Heart left ventricle (tissue), 16 donors: ENCODE measurements at regions not wholly inside any gene's neighbourhood (a gene's known extent, or its start where the extent isn't known, plus 50 kb on each side); places are given as distances from the start of the nearest gene placed in this dataset.
A peak's percentile ranks its signal among the peaks of the same experiment; 100 is the strongest.

Experiments
- ATAC-seq, 4 donors: fragments of 200-7000 bp; cut with Tn5 transposase; one replicate each; pipeline ENCODE4 v1.9.1; 2020 to 2022; ENCODE audit warnings: moderate library complexity in 4 of 4, mild to moderate bottlenecking in 3 of 4, moderate number of reproducible peaks in 1 of 4
- DNase-seq, 5 donors: peaks; one replicate each; pipeline ENCODE4 v3.0.0-alpha.2; 2020
- H3K27ac ChIP-seq, 12 donors: fragments of 200-600 bp; sonication (generic) in 4 of 12; one replicate each; pipeline versions ENCODE4 v1.5.0 to v1.8.0; 2016 to 2022; ENCODE audit warnings: mild to moderate bottlenecking in 2 of 12
- H3K27me3 ChIP-seq, 9 donors: fragments of 200-600 bp; sonication (generic) in 2 of 9; one replicate each; pipeline versions ENCODE4 v1.5.1 to v1.8.0; 2016 to 2022; ENCODE audit warnings: mild to moderate bottlenecking in 3 of 9
- H3K36me3 ChIP-seq, 9 donors: fragments of 200-600 bp; sonication (generic) in 2 of 9; one replicate each; pipeline versions ENCODE4 v1.5.0 to v1.8.0; 2018 to 2022; ENCODE audit warnings: mild to moderate bottlenecking in 2 of 9
- H3K4me1 ChIP-seq, 12 donors: fragments of 200-600 bp; sonication (generic) in 4 of 12; one replicate each; pipeline versions ENCODE4 v1.5.0 to v1.8.0; 2016 to 2022; ENCODE audit warnings: mild to moderate bottlenecking in 3 of 12
- H3K4me3 ChIP-seq, 12 donors: fragments of 200-600 bp; sonication (generic) in 4 of 12; one replicate each; pipeline versions ENCODE4 v1.5.0 to v1.8.0; 2017 to 2022; ENCODE audit warnings: mild to moderate bottlenecking in 9 of 12, moderate library complexity in 4 of 12
- H3K9me3 ChIP-seq, 12 donors: fragments of 200-600 bp; sonication (generic) in 4 of 12; one replicate each; pipeline versions ENCODE4 v1.5.0 to v1.8.0; 2016 to 2022; ENCODE audit warnings: mild to moderate bottlenecking in 1 of 12
- POLR2A ChIP-seq, 2 donors: fragments of 450-650 bp; IDR thresholded peaks; one replicate each; pipeline ENCODE4 v1.6.1; 2017; ENCODE audit warnings: antibody characterized with exemption in 2 of 2, mild to moderate bottlenecking in 2 of 2, moderate library complexity in 2 of 2
- WGBS, 4 donors: extraction: QIAGEN DNeasy Blood & Tissue Kit in 2 of 4; methylation state at CpG; one replicate each; pipeline versions ENCODE4 v1.1.5 to v1.1.7; 2013 to 2018; 5-methylcytosine and 5-hydroxymethylcytosine counted together
- intact Hi-C, 10 donors: fragments of 100-400 bp; cut with DNase I; formaldehyde crosslinking; loops; one replicate each; pipeline versions ENCODE4 v1.11.1 to v1.14.2; 2022
- TF ChIP-seq, protein P1 (sequence below), 12 donors: fragments of 200-600 bp; sonication (generic) in 4 of 12; IDR thresholded peaks; one replicate each; pipeline versions ENCODE4 v1.5.0 to v1.8.0; 2018 to 2022; ENCODE audit warnings: antibody characterized with exemption in 12 of 12, mild to moderate bottlenecking in 5 of 12
- donor health status: ischemic (EF 13 %, LVEDD 7.1; RV severe dilation, severe dysfunction).
- donor health status: healthy with polysubstance abuse.
- donor health status: DM: no; HTN: yes; CAD: no.
- donor health status: DM: no; HTN: no; CAD: no.
- donor health status: ischemic (EF 25% LVEDD 6.9; RV normal size, moderate dysfunction).
- donor health status: ischemic (EF 25% LVEDD 5.7; RV mildly dilated, moderate dysfunction).
- donor health status: healthy.
- donor health status: DM: yes; HTN: yes; CAD: no.
- donor health status: ischemic (EF 35%, LVEDD 5.7; RV mildly dilated, moderate dysfunction).
- donor health status: nonischemic (EF 11% LVEDD 7.7; RV severe dilation, severe dysfunction).
- donor health status: DM: yes; HTN: yes; CAD: no.
- donor health status: PGD.
- donor health status: ischemic (EF 29% LVEDD 5.4; RV normal size, mild dysfunction).
- donor health status: nonischemic (EF 23%, LVEDD 6.1; RV moderate dilation, normal function).

DNA sequence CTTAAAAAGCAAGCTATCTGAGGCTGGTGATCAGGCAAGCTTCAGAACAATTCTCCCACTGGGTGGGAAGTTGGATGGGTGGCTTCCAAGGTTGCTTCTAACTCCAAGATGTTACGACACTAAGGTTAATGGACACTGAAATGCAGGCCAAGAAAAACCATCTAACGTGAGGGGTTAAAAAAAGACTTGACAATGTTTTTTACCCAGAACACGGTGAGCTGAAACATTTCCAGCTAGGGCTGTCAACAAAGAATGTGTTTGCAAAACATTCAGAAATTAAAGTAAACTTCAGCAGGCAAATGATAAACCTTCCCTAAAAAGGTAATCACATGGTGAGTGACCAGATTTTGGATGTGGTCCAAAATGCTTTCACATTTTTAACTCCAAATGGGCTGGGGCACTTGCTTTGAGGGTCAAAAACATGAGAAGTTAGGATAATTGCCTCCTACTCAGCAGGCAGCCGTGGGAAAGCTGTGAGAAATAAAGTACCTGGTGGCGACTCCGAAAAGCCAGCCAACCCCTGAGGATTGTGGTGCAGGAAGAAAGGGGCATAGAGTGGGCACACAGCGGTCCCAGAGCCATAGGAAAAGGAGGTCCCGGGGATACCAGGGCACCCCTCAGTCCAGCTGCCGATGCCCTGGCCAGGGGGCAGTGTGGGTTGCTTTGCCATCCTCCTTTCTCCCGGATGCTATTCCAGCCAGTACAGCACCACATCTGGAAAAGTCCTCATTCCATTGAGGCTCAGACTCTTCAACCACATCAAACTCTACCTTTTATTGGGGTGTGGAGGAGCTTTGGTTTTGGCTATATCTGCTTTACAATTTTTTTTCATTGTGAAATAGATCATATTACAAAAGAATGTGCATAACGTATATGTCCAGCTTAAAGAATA, 90.0 kb upstream of the ATL2 start:
- H3K4me3 ChIP-seq, result no peak overlapping the region
- no peaks in the 10 kb centered on the region for H3K36me3 ChIP-seq
- intact Hi-C loops, result loop anchor here in 6 of 10 donors (5.0 to 10.0 kb wide), 3 partner anchors 150 to 155 kb away; no protein-coding TSS in a partner anchor
- H3K9me3 ChIP-seq, result no peaks in the 10 kb centered on the region
- no peaks in the 10 kb centered on the region for H3K27me3 ChIP-seq
- no peak for TF ChIP-seq POLR2A (IDR thresholded peaks at IDR 0.05)
- TF ChIP-seq, protein P1, sequence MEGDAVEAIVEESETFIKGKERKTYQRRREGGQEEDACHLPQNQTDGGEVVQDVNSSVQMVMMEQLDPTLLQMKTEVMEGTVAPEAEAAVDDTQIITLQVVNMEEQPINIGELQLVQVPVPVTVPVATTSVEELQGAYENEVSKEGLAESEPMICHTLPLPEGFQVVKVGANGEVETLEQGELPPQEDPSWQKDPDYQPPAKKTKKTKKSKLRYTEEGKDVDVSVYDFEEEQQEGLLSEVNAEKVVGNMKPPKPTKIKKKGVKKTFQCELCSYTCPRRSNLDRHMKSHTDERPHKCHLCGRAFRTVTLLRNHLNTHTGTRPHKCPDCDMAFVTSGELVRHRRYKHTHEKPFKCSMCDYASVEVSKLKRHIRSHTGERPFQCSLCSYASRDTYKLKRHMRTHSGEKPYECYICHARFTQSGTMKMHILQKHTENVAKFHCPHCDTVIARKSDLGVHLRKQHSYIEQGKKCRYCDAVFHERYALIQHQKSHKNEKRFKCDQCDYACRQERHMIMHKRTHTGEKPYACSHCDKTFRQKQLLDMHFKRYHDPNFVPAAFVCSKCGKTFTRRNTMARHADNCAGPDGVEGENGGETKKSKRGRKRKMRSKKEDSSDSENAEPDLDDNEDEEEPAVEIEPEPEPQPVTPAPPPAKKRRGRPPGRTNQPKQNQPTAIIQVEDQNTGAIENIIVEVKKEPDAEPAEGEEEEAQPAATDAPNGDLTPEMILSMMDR (IDR thresholded peaks at IDR 0.05), result no peak
- peak overlapping the region in 1 of 12 donors; percentile 85 for H3K27ac ChIP-seq
- 67 to 73% (median 69%) methylated on average over 11 of the region's 11 CpGs for WGBS, 4 donors
- DNase-seq (no peak), ATAC-seq (no peak)
- H3K4me1 ChIP-seq, result peaks cover 0 to 5% (median 0%) of the 10 kb centered on the region in 12 donors

DNA sequence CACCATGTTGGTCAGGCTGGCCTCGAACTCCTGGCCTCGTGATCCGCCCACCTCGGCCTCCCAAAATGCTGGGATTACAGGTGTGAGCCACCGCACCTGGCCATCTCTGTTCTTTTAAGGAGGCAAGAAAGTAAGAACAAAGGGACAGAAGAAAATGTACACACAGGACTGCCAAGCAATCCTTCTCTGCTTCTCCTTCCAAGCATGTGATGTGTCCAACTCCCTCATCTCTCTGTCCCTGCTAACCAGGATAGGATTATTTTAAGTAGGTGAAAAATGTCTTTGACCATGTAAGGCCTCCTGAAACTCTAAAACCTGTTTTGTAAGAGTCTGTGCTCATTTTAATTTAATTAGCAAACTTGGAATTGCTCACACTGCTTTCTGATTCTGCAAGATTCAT, 89.3 kb upstream of the ATL2 start:
- Histone ChIP-seq H3K27me3 (no peaks in the 10 kb centered on the region), H3K27ac (peak overlapping the region in 1 of 12 donors; percentile 85), H3K4me3 (no peak overlapping the region), H3K9me3 (no peaks in the 10 kb centered on the region), H3K4me1 (peaks cover 0 to 5% (median 0%) of the 10 kb centered on the region in 12 donors), H3K36me3 (no peaks in the 10 kb centered on the region)
- DNase-seq (no peak), ATAC-seq (no peak)
- TF ChIP-seq, protein P1 (IDR thresholded peaks at IDR 0.05), result no peak
- TF ChIP-seq POLR2A (IDR thresholded peaks at IDR 0.05), result no peak
- intact Hi-C loops, result loop anchor here in 6 of 10 donors (5.0 to 10.0 kb wide), 3 partner anchors 149 to 154 kb away; no protein-coding TSS in a partner anchor
- 90 to 98% (median 92%) methylated on average over 5 of the region's 5 CpGs for WGBS, 4 donors

DNA sequence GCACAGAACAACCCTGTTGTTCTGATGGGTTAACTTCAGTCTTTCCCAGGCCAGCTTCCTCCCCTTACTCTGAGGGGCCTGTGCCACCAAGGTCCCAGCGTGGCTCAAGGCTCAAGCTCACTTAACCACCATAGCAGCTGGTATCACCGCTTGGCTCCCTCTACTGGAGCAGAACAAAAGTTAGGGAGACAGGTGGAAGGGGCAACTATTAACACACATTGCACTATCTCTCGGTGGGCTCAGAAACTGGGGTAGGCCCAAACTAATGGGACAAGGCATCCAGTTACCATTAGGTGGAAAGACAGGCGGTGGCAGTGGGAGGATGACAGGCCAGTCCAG, 88.7 kb upstream of the ATL2 start:
- H3K4me1 ChIP-seq, result peaks cover 0 to 5% (median 0%) of the 10 kb centered on the region in 12 donors
- H3K4me3 ChIP-seq, result no peak overlapping the region
- ATAC-seq (peak in 3 of 4 donors; percentile 65 to 69 (median 68)), DNase-seq (peak in 1 of 5 donors; percentile 37)
- intact Hi-C loops, result loop anchor here in 6 of 10 donors (5.0 to 10.0 kb wide), 3 partner anchors 148 to 153 kb away; no protein-coding TSS in a partner anchor
- no peaks in the 10 kb centered on the region for H3K36me3 ChIP-seq
- H3K9me3 ChIP-seq, result no peaks in the 10 kb centered on the region
- WGBS, 4 donors, result 63 to 88% (median 73%) methylated on average over 4 of the region's 4 CpGs
- H3K27ac ChIP-seq, result peak overlapping the region in 1 of 12 donors; percentile 85
- TF ChIP-seq POLR2A (IDR thresholded peaks at IDR 0.05), result no peak
- TF ChIP-seq, protein P1 (IDR thresholded peaks at IDR 0.05), result peak in 11 of 12 donors; percentile 15 to 54 (median 43)
- H3K27me3 ChIP-seq, result no peaks in the 10 kb centered on the region
